ENCODE measurements at regions not wholly inside any gene's neighbourhood (a gene's known extent, or its start where the extent isn't known, plus 50 kb on each side); places are given as distances from the start of the nearest gene placed in this dataset.

DNA sequence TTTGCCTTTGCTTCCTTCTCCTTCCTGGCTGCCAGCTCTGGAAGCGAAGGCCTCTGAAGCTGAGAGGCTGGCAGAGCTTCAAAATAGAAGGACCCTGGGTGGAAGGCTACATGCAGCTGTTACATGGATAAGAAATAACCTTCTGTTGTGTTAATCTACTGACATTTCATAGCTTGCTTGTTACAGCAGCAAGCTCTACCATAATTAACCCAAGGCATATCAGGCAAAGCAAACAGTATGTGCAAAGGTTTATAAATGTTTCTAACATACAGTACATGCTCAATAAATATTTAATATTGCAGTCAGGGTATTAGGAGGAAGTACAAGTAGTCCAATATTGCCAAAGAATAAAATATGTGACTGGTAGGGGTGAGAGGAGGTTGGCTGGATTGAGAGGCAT, 55.6 kb upstream of the MKLN1 start:
- BruUV-seq (replicated peaks), result no TSS peak
- Histone ChIP-seq H3K27me3 (replicated peaks; ENCODE audit: control insufficient read depth, insufficient read depth, low read length) (no peaks in the 10 kb centered on the region), H3K36me3 (ENCODE audit: control insufficient read depth, insufficient read depth, low read length) (no peaks in the 10 kb centered on the region), H3K4me1 (no peaks in the 10 kb centered on the region), H3K9me3 (no peaks in the 10 kb centered on the region), H3K4me3 (ENCODE audit: low read depth, low read length) (no peak overlapping the region)
- H3K9me3 Mint-ChIP-seq (ENCODE audit: unreplicated experiment), result peaks cover 7% of the 10 kb centered on the region
- TF ChIP-seq, protein P1, sequence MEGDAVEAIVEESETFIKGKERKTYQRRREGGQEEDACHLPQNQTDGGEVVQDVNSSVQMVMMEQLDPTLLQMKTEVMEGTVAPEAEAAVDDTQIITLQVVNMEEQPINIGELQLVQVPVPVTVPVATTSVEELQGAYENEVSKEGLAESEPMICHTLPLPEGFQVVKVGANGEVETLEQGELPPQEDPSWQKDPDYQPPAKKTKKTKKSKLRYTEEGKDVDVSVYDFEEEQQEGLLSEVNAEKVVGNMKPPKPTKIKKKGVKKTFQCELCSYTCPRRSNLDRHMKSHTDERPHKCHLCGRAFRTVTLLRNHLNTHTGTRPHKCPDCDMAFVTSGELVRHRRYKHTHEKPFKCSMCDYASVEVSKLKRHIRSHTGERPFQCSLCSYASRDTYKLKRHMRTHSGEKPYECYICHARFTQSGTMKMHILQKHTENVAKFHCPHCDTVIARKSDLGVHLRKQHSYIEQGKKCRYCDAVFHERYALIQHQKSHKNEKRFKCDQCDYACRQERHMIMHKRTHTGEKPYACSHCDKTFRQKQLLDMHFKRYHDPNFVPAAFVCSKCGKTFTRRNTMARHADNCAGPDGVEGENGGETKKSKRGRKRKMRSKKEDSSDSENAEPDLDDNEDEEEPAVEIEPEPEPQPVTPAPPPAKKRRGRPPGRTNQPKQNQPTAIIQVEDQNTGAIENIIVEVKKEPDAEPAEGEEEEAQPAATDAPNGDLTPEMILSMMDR (IDR thresholded peaks at IDR 0.05; ENCODE audit: insufficient read depth in 1 of 2, low read depth in 1 of 2, low read length in 1 of 2, severe bottlenecking in 1 of 2, unreplicated experiment in 1 of 2), result no peak
- H3K4me1 Mint-ChIP-seq (ENCODE audit: low read depth, unreplicated experiment), result peaks cover 7% of the 10 kb centered on the region
- H3K27me3 Mint-ChIP-seq (ENCODE audit: insufficient read depth, unreplicated experiment), result no peaks in the 10 kb centered on the region
- no peak overlapping the region for H3K27ac Mint-ChIP-seq (ENCODE audit: unreplicated experiment)
- H3K4me3 Mint-ChIP-seq (ENCODE audit: unreplicated experiment), result no peak overlapping the region
- intact Hi-C loops (cut with micrococcal nuclease; ENCODE audit: unreplicated experiment), result no loop called here
- CTCF ChIA-PET, result interaction anchor here (0.5 kb wide), 1 partner anchor 166 kb away, joined by 6 read pairs; no protein-coding TSS in a partner anchor
- no peaks in the 10 kb centered on the region for H3K36me3 Mint-ChIP-seq (ENCODE audit: insufficient read depth, unreplicated experiment)
- POLR2A ChIA-PET, result no interaction called here
- DNase-seq, result no peak

- no peaks in the 10 kb centered on the region for H3K27me3 Mint-ChIP-seq (ENCODE audit: insufficient read depth, unreplicated experiment)
- Histone ChIP-seq H3K36me3 (ENCODE audit: control insufficient read depth, insufficient read depth, low read length) (no peaks in the 10 kb centered on the region), H3K27me3 (replicated peaks; ENCODE audit: control insufficient read depth, insufficient read depth, low read length) (no peaks in the 10 kb centered on the region), H3K4me1 (no peaks in the 10 kb centered on the region), H3K4me3 (ENCODE audit: low read depth, low read length) (no peak overlapping the region), H3K9me3 (no peaks in the 10 kb centered on the region)
- no peaks in the 10 kb centered on the region for H3K36me3 Mint-ChIP-seq (ENCODE audit: insufficient read depth, unreplicated experiment)
- peaks cover 7% of the 10 kb centered on the region for H3K4me1 Mint-ChIP-seq (ENCODE audit: low read depth, unreplicated experiment)
- peaks cover 8% of the 10 kb centered on the region for H3K9me3 Mint-ChIP-seq (ENCODE audit: unreplicated experiment)
- intact Hi-C loops (cut with micrococcal nuclease; ENCODE audit: unreplicated experiment), result no loop called here
- TF ChIP-seq, protein P1 (IDR thresholded peaks at IDR 0.05; ENCODE audit: insufficient read depth in 1 of 2, low read depth in 1 of 2, low read length in 1 of 2, severe bottlenecking in 1 of 2, unreplicated experiment in 1 of 2), result no peak
- no peak overlapping the region for H3K27ac Mint-ChIP-seq (ENCODE audit: unreplicated experiment)
- DNase-seq, result no peak
- CTCF ChIA-PET, result no interaction called here
- no peak overlapping the region for H3K4me3 Mint-ChIP-seq (ENCODE audit: unreplicated experiment)
- no TSS peak for BruUV-seq (replicated peaks)
- POLR2A ChIA-PET, result no interaction called here
These were observed 52.7 kb upstream of the MKLN1 start for GRCh38 chr7:131274986-131275385.

GRCh38 chr7:131276190-131276589, 51.5 kb upstream of the MKLN1 start:
- TF ChIP-seq, protein P1 (IDR thresholded peaks at IDR 0.05; ENCODE audit: insufficient read depth in 1 of 2, low read depth in 1 of 2, low read length in 1 of 2, severe bottlenecking in 1 of 2, unreplicated experiment in 1 of 2), result no peak
- H3K9me3 Mint-ChIP-seq (ENCODE audit: unreplicated experiment), result peaks cover 8% of the 10 kb centered on the region
- no peaks in the 10 kb centered on the region for H3K27me3 Mint-ChIP-seq (ENCODE audit: insufficient read depth, unreplicated experiment)
- H3K9me3 ChIP-seq, result no peaks in the 10 kb centered on the region
- no peak overlapping the region for H3K4me3 Mint-ChIP-seq (ENCODE audit: unreplicated experiment)
- no peaks in the 10 kb centered on the region for H3K27me3 ChIP-seq (replicated peaks; ENCODE audit: control insufficient read depth, insufficient read depth, low read length)
- ChIA-PET POLR2A (no interaction called here), CTCF (no interaction called here)
- no peaks in the 10 kb centered on the region for H3K36me3 ChIP-seq (ENCODE audit: control insufficient read depth, insufficient read depth, low read length)
- H3K36me3 Mint-ChIP-seq (ENCODE audit: insufficient read depth, unreplicated experiment), result no peaks in the 10 kb centered on the region
- intact Hi-C loops (cut with micrococcal nuclease; ENCODE audit: unreplicated experiment), result no loop called here
- BruUV-seq (replicated peaks), result no TSS peak
- DNase-seq, result no peak
- no peaks in the 10 kb centered on the region for H3K4me1 ChIP-seq
- no peak overlapping the region for H3K27ac Mint-ChIP-seq (ENCODE audit: unreplicated experiment)
- peaks cover 7% of the 10 kb centered on the region for H3K4me1 Mint-ChIP-seq (ENCODE audit: low read depth, unreplicated experiment)
- H3K4me3 ChIP-seq (ENCODE audit: low read depth, low read length), result no peak overlapping the region
